HG03066 (cell line): ENCODE measurements at regions not wholly inside any gene's neighbourhood (a gene's known extent, or its start where the extent isn't known, plus 50 kb on each side); places are given as distances from the start of the nearest gene placed in this dataset.

Experiments used
- ATAC-seq: cut with Tn5 transposase; IDR thresholded peaks from one replicate; pipeline ENCODE4 v1.9.1; 2021; ENCODE audit warnings: low read depth; ENCODE audit not compliant: unreplicated experiment

- ATAC-seq, result no peak
Observed at GRCh38 chrY:8552168-8552805, 785.0 kb upstream of the TSPY4 start.

DNA sequence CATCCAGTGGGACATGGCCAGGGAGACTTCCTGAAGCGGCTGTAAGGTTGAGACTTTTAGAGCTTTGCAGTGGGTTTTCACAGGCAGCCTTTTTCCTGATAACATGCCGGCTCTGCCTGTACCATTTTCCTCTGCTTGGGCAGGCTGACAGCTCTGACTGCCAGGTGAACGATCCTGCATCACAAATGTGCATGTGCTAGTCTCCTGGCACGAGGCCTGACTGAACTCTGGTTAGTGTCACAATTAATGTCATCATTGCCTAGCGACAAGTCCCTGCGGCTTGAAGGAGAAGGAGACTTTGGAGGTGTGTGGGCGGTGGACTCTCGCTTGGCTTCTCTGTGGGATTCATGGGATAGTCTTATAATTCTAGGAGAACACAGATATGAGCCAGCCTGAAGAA is 783.6 kb upstream of the TSPY4 start:
- ATAC-seq, result no peak

- no peak for ATAC-seq
Observed at GRCh38 chrY:8561385-8561784, 775.9 kb upstream of the TSPY4 start.

DNA sequence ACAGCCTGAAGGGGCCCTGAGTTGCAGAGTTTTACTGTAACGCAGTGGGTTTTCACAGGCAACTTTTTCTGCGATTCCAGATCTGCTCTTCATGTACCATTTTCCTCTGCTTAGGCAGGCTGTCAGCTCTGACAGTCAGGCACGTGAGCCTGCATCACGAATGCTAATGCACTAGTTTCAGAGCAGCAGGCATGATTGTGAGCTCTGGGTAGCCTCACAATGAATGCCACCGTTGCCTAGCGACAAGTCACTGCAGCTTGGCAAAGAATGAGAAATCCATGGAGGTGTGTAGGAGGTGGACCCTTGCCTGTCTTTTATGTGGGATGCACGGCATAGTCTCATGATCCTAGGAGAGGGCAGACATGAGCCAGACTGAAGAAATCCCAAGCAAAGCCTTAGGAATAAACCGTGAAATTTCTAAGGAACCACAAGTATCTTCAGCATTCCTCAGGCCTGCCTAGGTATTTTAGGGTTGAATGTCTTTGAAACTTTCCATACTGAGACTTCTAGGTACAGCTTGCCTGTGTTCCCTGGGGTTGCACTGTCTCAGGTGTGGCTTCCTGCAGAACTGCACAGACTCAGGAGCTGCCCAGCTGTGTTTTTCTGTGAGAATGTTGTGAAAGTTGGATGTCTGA is 774.7 kb upstream of the TSPY4 start:
- ATAC-seq, result no peak

GRCh38 chrY:8564421-8564820 is 772.8 kb upstream of the TSPY4 start:
- ATAC-seq, result no peak

- no peak for ATAC-seq
Observed at GRCh38 chrY:8566198-8566597, 771.1 kb upstream of the TSPY4 start.

DNA sequence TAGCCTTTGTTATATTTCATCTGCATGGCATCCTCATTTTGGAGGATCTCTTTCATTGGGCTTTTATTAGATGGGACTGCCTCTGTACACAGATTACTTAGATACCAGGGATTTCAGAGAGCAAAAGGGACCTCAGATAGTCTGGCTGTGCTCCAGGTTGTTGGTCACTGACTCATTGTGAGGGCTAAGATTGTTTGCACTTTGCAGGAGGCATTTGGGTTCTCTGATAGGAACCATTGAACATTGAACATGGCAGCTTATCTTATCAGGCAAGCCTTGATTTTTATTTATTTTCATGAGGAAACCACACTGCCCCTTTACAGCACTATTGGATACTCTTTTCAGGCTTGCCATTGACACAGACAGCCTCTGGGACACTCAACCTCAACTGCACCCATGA is 766.9 kb upstream of the TSPY4 start:
- ATAC-seq, result no peak

DNA sequence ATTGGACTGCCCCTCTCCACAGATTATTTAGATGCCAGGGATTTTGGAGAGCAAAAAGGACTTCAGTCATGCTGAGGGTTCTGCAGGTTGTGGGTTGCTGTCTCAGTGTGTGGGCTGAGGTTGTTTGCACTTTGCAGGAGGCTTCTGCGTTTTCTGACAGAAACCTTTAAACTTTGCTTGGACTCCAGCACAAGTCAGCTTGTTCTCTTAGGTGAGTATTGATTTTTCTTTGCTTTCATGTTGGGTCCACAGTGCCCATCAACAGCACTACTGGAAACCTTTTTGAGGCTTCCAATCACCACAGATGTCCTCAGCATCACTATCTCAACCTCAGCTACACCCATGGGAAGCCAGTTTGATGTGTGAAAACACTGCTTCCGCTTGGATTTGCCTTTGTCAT is 764.3 kb upstream of the TSPY4 start:
- no peak for ATAC-seq

DNA sequence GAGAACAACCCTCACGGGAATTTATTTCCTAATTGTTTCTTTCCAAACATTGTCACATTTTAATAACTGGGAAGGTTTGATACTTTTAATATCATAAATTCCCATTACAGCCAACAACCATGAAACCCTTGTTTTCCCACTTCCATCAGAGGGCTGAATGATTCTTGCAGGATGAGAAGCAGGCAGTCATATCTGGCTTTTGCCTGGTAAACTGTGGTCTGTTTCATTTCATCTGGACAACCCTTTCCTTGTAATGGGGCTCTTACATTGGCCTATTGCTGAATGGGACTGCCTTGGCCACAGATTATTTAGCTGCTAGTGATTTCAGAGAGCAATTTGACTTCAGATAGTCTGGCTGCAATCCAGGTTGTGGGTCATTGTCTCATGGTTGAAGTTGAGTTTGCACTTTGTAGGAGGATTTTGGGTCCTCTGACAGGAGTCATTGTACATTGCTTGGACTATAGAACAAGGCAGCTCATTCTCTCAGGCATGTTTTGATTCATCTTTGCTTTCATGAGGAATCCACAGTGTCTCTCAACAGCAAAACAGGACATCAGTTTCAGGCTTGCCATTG is 754.9 kb upstream of the TSPY4 start:
- ATAC-seq, result no peak

- ATAC-seq, result no peak
Observed at GRCh38 chrY:8583191-8583590, 754.1 kb upstream of the TSPY4 start.

GRCh38 chrY:8590641-8591040 is 746.6 kb upstream of the TSPY4 start:
- ATAC-seq, result no peak

DNA sequence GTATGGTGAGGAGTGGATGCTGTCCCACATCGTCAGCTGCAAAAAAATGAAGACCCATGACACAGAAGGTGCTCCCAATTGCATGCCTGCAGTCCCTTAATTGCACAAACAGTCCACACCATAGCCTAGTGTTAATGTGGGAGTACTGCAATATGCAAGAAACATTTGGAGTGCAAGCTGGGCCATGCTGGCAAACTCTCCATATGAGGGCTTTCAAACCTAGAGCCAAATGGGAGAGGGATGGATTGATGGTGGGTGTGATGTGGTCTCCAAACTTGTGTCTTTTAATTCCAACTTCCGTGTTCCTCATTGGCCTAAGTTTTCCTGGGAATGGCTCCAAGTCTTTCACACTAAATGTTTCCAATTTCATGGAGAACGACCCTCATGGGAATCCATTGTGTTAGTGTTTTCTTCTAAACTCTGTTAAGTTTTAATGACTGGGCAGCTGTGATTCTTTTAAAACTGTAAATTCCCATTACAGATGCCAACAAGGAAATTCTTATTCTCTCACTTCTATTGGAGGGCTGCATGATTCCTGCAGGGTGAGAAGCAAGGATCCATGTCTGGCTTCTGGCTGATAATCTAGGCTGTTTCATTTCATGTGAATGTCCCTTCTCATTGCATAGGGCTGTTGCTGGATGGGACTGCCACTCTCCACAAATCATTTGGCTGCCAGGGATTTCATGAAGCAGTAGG is 745.3 kb upstream of the TSPY4 start:
- ATAC-seq, result no peak

GRCh38 chrY:8594657-8595056 is 742.6 kb upstream of the TSPY4 start:
- ATAC-seq, result no peak

GRCh38 chrY:8599141-8599540 is 738.1 kb upstream of the TSPY4 start:
- ATAC-seq, result no peak

- ATAC-seq, result no peak
Observed at GRCh38 chrY:8610620-8611019, 726.6 kb upstream of the TSPY4 start.

- ATAC-seq, result no peak
Observed at GRCh38 chrY:8611815-8612214, 725.4 kb upstream of the TSPY4 start.

GRCh38 chrY:8618302-8618701 is 719.0 kb upstream of the TSPY4 start:
- ATAC-seq, result no peak

GRCh38 chrY:8622156-8622555 is 715.1 kb upstream of the TSPY4 start:
- ATAC-seq, result no peak

DNA sequence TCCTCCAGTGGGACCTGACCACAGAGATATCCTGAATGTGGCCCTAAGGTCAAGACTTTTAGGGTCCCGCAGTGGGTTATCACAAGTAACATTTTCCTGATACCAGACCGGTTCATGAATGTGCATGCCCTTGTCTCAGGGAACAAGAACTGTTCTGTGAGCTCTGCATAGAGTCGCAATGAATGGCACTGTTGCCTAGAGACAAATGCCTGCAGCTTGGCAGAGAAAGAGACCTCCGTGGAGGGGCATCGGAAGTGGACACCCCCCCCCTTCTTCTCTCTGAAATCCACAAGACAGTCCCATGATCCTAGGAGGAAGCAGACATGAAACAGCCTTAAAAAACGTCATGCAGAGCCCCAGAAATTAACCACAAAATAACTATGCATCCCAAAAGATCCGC is 714.4 kb upstream of the TSPY4 start:
- ATAC-seq, result no peak

- no peak for ATAC-seq
Observed at GRCh38 chrY:8629636-8630035, 707.6 kb upstream of the TSPY4 start.

DNA sequence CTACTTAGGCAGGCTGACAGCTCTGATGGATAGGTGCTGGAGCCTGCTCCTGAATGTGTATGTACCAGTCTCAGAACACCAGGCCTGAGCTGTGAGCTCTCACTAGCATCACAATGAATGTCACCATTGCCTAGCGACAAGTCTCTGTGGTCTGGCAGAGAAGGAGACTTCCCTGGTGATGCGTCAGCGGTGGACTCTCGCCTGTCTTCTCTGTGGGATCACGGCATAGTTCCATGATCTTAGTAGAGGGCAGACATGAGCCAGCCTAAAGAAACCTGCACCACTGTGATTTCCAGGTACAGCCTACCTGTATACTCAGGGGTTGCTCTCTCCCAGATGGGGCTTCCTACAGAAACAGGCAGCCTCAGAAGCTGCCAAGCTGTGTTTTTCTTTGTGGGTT is 699.2 kb upstream of the TSPY4 start:
- no peak for ATAC-seq

GRCh38 chrY:8644926-8645325 is 692.3 kb upstream of the TSPY4 start:
- no peak for ATAC-seq
